Hematopoietic multipotent progenitor cell treated with erythropoietin and hydrocortisone succinate and interleukin-3 and kit ligand, for 17 days (in vitro differentiated cells): ENCODE measurements at regions not wholly inside any gene's neighbourhood (a gene's known extent, or its start where the extent isn't known, plus 50 kb on each side); places are given as distances from the start of the nearest gene placed in this dataset.

Experiments used
- DNase-seq: peaks from one replicate; pipeline ENCODE4 v3.0.0-alpha.2; 2015; ENCODE audit warnings: low spot score

DNA sequence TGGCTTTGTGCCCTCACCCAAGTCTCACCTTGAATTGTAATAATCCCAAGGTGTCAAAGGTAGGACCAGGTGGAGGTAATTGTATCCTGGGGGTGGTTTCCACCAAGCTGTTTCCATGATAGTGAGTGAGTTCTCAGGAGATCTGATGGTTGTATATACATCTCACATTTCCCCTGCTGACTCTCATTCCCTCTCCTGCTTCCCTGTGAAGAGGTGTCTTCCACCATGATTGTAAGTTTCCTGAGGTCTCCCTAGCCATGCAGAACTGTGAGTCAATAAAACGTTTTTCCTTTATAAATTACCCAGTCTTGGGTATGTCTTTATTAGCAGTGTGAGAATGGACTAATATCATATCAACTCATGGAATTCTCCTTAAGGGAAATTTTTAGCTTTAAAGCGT is 302.6 kb downstream of the LIG4 start:
- DNase-seq = no peak

DNA sequence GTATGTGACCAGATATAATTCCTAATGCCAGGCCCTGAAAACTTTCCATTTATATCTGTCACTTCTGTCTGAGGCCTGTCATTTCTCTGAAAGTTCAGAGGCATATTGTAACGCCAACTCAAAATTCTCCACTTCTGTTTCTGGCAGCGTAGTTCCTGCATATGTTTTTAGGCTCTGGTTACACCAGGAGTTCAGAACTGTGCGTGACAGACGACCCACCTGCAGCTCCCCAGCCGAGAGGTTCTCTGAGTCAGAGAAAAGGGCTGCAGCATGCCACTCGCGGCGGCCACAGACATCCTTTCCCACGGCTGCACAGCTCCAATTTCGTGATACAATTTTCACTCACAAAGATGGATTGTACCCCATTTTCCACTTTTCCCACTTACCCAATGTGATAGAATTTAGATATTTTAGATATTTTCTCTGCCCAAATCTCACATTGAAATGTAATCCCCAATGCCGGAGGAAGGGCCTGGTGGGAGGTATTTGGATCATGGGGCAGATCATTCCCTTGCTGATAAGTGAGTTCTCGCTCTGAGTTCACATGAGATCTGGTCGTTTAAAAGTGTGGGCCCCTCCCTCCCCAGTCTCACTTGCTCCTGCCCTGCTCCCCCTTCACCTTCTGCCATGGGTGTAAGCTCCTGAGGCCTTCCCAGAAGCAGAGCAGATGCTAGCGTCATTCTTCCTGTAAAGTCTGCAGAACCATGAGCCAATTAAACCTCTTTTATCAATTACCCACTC is 308.1 kb downstream of the LIG4 start:
- no peak for DNase-seq

DNA sequence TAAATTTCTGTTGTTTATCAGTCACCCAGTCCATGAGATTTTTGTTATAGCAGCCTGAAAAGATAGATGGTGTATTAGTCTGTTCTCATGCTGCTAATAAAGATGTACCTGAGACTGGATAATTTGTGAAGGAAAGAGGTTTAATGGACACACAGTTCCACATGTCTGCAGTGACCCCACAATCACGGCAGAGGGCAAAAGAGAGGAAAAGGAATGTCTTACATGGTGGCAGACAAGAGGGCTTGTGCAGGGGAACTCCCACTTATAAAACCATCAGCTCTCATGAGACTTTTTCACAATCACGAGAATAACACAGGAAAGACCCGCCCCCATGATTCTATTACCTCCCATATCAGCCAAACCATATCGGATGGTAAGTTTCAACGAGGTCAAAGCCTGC is 309.2 kb downstream of the LIG4 start:
- no peak for DNase-seq

- no peak for DNase-seq
These were observed 313.3 kb downstream of the LIG4 start for GRCh38 chr13:107901996-107902562.

GRCh38 chr13:107901230-107901629 is 314.1 kb downstream of the LIG4 start:
- no peak for DNase-seq

GRCh38 chr13:107900775-107901174 is 314.6 kb downstream of the LIG4 start:
- no peak for DNase-seq

GRCh38 chr13:107886118-107886517 is 329.2 kb downstream of the LIG4 start:
- no peak for DNase-seq

- DNase-seq = no peak
These were observed 330.8 kb downstream of the LIG4 start for GRCh38 chr13:107884564-107884963.

DNA sequence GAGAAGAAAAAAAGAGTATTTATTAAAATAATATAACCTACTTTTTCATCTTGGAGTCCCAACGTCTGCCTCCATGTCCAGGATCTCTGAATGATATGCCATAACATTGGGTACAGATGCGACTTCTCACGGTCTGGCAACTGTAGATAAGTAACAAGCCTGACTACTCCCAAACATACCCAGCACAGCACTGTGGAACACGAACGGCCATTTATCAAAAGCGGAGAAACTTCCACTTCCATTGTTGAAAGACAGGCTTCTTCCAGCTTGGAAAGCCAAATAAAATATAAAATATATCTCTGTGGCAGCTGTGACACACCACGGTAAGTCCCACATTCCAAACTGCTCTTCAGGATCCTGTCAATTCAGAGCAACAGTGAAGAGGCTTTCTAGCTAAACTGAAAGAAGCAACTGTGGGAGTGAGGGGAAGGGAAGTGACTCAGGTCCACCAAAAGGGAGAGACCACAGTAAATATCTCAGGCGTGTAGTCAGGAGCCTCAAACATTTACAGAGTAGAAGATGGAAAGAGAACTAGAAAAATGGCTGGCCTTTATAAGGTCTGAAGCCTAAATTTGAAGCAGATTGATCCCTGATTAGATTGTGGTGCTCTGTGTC is 331.7 kb downstream of the LIG4 start:
- DNase-seq = no peak

DNA sequence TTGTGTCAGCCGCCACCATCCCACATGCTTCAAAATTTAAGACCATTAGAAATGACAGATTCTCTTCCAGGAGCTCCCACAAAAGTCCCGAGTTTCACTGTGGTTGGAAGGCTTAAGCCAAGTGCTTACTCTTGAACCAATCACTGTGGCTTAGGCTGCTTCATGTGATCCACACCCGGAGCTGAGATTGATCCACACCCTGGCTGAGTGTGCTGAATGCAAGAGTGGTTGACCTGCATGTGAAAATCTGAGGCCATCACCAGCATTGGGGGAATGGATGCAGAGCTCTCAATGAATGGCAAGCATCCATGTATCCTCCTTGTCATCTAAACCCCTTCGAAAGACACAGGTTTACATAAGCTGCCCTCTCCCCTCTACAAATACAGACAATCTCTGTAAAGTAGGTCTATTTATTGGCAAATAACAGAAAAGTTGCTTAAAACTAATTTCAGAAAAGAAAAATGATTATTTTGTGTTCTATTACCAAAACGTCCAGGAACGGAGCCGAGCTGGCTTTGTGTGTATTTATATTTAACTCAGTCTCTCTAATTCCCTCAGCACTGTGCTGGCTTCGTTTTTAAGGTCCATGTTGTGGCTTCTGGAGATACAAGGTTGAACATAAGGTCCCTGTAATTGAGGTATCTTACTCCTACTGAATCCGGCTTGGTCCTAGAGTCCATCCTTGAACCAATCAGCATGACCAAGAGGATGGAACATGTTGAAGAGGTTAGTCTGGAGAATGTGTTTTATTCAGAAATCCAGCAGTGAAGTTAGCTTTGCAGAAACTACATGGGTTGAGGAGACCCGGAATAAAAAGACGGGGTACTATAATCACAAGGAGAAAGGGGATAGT is 332.4 kb downstream of the LIG4 start:
- DNase-seq = no peak

DNA sequence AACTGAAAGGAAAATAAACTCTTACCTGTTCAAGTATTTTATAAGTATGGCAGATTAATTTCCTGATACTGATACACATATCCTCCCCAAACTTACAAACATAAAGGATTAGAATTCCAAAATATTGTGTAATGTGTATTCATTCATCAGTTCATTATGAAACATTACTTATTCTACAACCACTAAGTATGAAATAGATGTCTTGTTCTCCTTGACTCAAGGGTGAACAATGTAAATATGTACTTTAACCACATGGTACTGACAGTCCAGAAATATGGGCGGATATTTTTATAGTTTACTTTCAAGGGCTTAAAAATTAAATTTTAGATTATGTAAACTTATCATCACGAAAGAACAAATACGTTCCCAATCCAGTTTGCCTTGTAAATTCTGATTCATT is 334.0 kb downstream of the LIG4 start:
- no peak for DNase-seq

DNA sequence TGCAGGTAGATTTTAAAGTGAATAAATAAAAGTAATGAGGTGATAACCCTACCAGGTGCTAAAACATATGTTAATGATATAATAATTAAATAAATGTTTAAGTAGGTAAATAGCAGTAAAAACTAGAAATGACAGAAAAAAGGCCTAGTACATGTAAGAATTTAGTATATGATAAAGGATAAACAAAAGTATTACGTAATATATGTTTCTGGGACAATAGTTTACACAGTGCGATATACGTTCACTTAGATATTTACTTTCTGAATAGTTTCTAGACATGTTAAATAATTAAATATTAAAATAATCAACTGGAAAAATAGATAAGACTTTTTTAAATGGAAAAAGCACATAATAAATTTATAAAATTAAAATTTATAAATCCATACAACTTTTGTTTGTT is 340.9 kb downstream of the LIG4 start:
- DNase-seq = no peak

- DNase-seq = no peak
These were observed 341.4 kb downstream of the LIG4 start for GRCh38 chr13:107873926-107874325.

GRCh38 chr13:107870400-107870799 is 344.9 kb downstream of the LIG4 start:
- no peak for DNase-seq

DNA sequence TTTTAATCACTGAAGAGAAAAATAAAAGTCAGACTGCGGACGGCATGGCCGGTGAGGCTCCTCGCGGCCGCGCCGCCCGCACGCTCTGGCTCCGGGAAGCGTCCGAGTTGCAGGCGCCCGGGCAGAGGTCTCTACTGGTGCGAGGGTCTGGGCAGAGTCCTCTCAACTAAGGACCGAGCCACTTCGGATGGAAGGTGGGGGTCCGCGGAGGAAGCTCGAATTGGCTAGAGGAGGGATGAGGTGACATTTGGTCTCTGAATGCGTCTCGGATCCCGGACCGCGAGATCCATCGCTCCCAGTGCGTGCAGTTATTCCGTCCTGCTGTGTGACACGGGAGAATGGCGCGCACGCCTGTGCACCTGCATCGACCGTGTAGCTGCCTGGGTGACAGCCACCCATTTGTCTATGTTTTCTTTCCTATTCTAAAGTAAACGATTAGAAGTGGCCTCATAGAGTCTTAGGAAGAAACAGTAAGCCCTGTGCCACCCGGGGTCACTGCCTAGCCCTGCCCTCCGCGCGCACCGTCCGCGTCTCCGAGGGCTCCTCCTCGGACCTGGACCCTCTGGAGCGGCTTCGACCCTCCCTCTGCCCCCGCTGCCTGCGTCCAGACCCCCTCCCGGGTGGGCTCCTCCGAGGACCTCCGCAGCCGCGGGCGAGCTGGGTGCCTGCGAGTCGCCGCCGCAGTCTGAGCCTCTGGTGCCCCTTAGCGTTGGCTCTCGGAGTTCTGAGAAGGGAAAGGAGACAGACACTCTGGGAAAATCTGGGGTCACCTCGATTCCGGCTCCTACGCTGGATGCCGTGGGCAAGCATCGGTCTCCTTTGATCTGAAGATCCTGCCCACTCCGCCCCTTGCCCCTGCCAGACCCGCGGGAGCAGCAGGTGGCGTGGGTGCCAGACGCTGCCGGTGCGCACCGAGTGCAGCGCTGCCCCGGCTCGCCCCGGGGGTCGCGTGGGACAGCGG is 347.4 kb downstream of the LIG4 start:
- no peak for DNase-seq

- DNase-seq = no peak
These were observed 348.3 kb downstream of the LIG4 start for GRCh38 chr13:107866941-107867623.

DNA sequence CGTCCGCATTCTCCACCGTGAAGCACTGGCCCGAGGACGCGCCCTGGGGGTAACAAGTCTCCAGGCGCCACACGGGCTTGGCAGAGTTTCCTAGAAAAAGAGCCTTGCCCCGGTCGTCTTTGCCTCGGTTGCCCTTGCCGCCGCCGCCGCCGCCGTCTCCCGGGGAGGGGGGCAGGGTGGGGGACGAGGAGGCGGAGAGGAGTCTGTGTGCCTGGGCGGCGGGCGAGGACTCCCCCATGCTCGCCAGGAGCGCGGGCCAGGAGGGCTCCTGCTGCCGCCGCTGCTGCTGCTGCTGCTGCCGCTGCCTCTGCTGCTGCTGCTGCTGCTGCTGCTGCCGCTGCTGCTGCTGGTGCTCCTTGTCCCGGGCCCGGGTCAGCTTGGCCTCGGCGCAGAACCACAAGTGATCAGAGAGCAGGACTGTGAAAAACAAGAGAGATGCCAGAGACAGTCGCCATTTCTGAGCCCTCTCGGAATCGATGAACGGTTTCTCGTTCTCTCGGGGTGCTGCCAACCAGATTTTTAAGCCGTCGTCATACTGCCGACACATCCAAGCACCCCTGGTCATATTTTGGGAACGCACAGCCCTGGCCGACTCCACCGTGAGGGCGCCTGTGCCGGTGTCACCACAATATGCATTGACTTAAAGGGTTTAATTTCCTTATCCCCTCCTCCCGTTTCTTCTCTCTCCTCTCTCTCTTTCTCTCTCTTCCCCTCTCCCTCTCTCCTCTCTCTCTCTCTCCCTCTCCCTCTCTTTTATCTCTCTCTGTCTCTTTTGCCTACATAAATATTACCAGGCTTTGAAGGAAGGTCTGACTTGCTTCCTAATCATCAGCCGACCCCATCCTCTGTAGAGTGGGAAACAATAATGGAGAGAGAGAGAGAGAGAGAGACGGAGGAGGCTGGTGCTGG is 349.1 kb downstream of the LIG4 start:
- DNase-seq = no peak

GRCh38 chr13:107865643-107866031 is 349.7 kb downstream of the LIG4 start:
- DNase-seq = no peak

- no peak for DNase-seq
These were observed 350.1 kb downstream of the LIG4 start for GRCh38 chr13:107865318-107865575.
